ENCODE measurements at regions not wholly inside any gene's neighbourhood (a gene's known extent, or its start where the extent isn't known, plus 50 kb on each side); places are given as distances from the start of the nearest gene placed in this dataset.

GRCh38 chr12:105906561-105906960 is 232.2 kb downstream of the NUAK1 start:
- DNase-seq, result no peak

GRCh38 chr12:105907982-105908381 is 230.8 kb downstream of the NUAK1 start:
- DNase-seq, result no peak

- no peak for DNase-seq
These were observed 228.7 kb downstream of the NUAK1 start for GRCh38 chr12:105910030-105910429.

- DNase-seq, result no peak
These were observed 226.8 kb downstream of the NUAK1 start for GRCh38 chr12:105911966-105912365.

GRCh38 chr12:105912882-105913678 is 225.7 kb downstream of the NUAK1 start:
- no peak for DNase-seq

GRCh38 chr12:105915997-105916759 is 222.6 kb downstream of the NUAK1 start:
- no peak for DNase-seq

GRCh38 chr12:105916760-105917039 is 222.1 kb downstream of the NUAK1 start:
- DNase-seq, result no peak

GRCh38 chr12:105920161-105920684 is 218.5 kb downstream of the NUAK1 start:
- DNase-seq, result peak; percentile 14

- no peak for DNase-seq
These were observed 217.7 kb downstream of the NUAK1 start for GRCh38 chr12:105921055-105921454.

GRCh38 chr12:105921872-105922669 is 216.7 kb downstream of the NUAK1 start:
- DNase-seq, result no peak

GRCh38 chr12:105922670-105923102 is 216.1 kb downstream of the NUAK1 start:
- DNase-seq, result no peak

- no peak for DNase-seq
These were observed 214.1 kb downstream of the NUAK1 start for GRCh38 chr12:105924526-105925208.

- DNase-seq, result no peak
These were observed 211.2 kb downstream of the NUAK1 start for GRCh38 chr12:105927564-105927963.

GRCh38 chr12:105928436-105928835 is 210.3 kb downstream of the NUAK1 start:
- no peak for DNase-seq

GRCh38 chr12:105929192-105929591 is 209.6 kb downstream of the NUAK1 start:
- DNase-seq, result no peak

GRCh38 chr12:105930557-105931503 is 207.9 kb downstream of the NUAK1 start:
- DNase-seq, result no peak

GRCh38 chr12:105931762-105932570 is 206.8 kb downstream of the NUAK1 start:
- DNase-seq, result no peak

GRCh38 chr12:105933671-105934665 is 204.8 kb downstream of the NUAK1 start:
- DNase-seq, result no peak

- DNase-seq, result no peak
These were observed 203.6 kb downstream of the NUAK1 start for GRCh38 chr12:105935106-105935505.
